ENCODE measurements at regions not wholly inside any gene's neighbourhood (a gene's known extent, or its start where the extent isn't known, plus 50 kb on each side); places are given as distances from the start of the nearest gene placed in this dataset.

GRCh38 chr12:24366514-24366913, 417.0 kb upstream of the SOX5 start:
- no peak for DNase-seq

More at GRCh38 chr12:24366514-24366913, 417.0 kb upstream of the SOX5 start:
- dilution Hi-C loops (cut with HindIII; ENCODE audit: low sequenced_read_pairs, unreplicated experiment) (no loop called here), in situ Hi-C loops (cut with MboI; ENCODE audit: low sequenced_read_pairs) (no loop called here), intact Hi-C loops (cut with micrococcal nuclease) (loop anchor here (5.0 kb wide), 1 partner anchor 231 kb away; no protein-coding TSS in a partner anchor)
- H3K4ac ChIP-seq (ENCODE audit: low read depth, low read length): no peak overlapping the region
- H3K4me2 ChIP-seq (ENCODE audit: low read depth, low read length): no peak overlapping the region
- no peaks in the 10 kb centered on the region for H3K36me3 ChIP-seq (ENCODE audit: control insufficient read depth, insufficient read depth, low read length)
- WGBS, 2 experiments (ENCODE audit: extremely low coverage in 2 of 2, insufficient read length in 1 of 2): no CpG with 5 or more reads among the region's 1 CpG
- ChIA-PET CTCF (no interaction called here), POLR2A (ENCODE audit: unreplicated experiment) (no interaction called here)
- no peak overlapping the region for H2AK5ac ChIP-seq (ENCODE audit: low read depth, low read length)
- no peak overlapping the region for H3K4me3 ChIP-seq (ENCODE audit: insufficient read depth, low read depth, low read length)
- no peaks in the 10 kb centered on the region for H4K20me1 ChIP-seq (ENCODE audit: insufficient read depth, low read length)
- no TSS peak for BruUV-seq (replicated peaks)
- H3K14ac ChIP-seq (replicated peaks; ENCODE audit: low read depth, low read length): no peak overlapping the region
- no peak overlapping the region for H2BK15ac ChIP-seq (ENCODE audit: low read depth, low read length)
- H4K5ac ChIP-seq (ENCODE audit: low read depth, low read length): no peak overlapping the region
- no peak overlapping the region for H2BK20ac ChIP-seq (ENCODE audit: low read depth, low read length)
- H4K8ac ChIP-seq (ENCODE audit: low read depth in 2 of 2, low read length in 2 of 2): no peak overlapping the region
- no peak overlapping the region for H3K23ac ChIP-seq (ENCODE audit: low read depth, low read length)
- H3K4me1 ChIP-seq (ENCODE audit: control insufficient read depth, insufficient read depth, low read length): peaks cover 4% of the 10 kb centered on the region; the same call in 1 of the 2 replicates
- H3K18ac ChIP-seq (ENCODE audit: low read depth, low read length): no peak overlapping the region
- no peaks in the 10 kb centered on the region for H3K27me3 ChIP-seq (ENCODE audit: control insufficient read depth, insufficient read depth, low read length)
- H2BK5ac ChIP-seq (ENCODE audit: low read depth, low read length, poor library complexity, severe bottlenecking): no peak overlapping the region
- no peaks in the 10 kb centered on the region for H3K9me3 ChIP-seq (ENCODE audit: control insufficient read depth, insufficient read depth, low read length)
- H3K9me1 ChIP-seq (ENCODE audit: insufficient read depth, low read length): peaks cover 4% of the 10 kb centered on the region
- ATAC-seq (ENCODE audit: low read depth): no peak
- H3K56ac ChIP-seq (ENCODE audit: extremely low read depth, insufficient read depth, low read length): no peak overlapping the region
- no peak overlapping the region for H2AFZ ChIP-seq (replicated peaks; ENCODE audit: low read length, poor library complexity)
- H3K9ac ChIP-seq (ENCODE audit: low read depth, low read length): no peak overlapping the region
- H2BK120ac ChIP-seq (ENCODE audit: low read depth, low read length): no peak overlapping the region
- H2AK9ac ChIP-seq (replicated peaks; ENCODE audit: low read depth, low read length, poor library complexity): no peak overlapping the region
- peaks cover 4 to 12% of the 10 kb centered on the region in 2 experiments; a peak in 2 of 4 replicates for H3K79me1 ChIP-seq (ENCODE audit: low read depth in 1 of 2, low read length in 2 of 2)
- no peak overlapping the region for H4K91ac ChIP-seq (ENCODE audit: insufficient read depth, low read depth, low read length)
- no peak overlapping the region for H3K27ac ChIP-seq (ENCODE audit: insufficient read depth, low read length)
- TF ChIP-seq, protein P1, sequence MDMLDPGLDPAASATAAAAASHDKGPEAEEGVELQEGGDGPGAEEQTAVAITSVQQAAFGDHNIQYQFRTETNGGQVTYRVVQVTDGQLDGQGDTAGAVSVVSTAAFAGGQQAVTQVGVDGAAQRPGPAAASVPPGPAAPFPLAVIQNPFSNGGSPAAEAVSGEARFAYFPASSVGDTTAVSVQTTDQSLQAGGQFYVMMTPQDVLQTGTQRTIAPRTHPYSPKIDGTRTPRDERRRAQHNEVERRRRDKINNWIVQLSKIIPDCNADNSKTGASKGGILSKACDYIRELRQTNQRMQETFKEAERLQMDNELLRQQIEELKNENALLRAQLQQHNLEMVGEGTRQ (IDR thresholded peaks at IDR 0.05; ENCODE audit: low read depth, low read length): no peak
- TF ChIP-seq, protein P2, sequence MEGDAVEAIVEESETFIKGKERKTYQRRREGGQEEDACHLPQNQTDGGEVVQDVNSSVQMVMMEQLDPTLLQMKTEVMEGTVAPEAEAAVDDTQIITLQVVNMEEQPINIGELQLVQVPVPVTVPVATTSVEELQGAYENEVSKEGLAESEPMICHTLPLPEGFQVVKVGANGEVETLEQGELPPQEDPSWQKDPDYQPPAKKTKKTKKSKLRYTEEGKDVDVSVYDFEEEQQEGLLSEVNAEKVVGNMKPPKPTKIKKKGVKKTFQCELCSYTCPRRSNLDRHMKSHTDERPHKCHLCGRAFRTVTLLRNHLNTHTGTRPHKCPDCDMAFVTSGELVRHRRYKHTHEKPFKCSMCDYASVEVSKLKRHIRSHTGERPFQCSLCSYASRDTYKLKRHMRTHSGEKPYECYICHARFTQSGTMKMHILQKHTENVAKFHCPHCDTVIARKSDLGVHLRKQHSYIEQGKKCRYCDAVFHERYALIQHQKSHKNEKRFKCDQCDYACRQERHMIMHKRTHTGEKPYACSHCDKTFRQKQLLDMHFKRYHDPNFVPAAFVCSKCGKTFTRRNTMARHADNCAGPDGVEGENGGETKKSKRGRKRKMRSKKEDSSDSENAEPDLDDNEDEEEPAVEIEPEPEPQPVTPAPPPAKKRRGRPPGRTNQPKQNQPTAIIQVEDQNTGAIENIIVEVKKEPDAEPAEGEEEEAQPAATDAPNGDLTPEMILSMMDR (conservative IDR thresholded peaks at IDR 0.05; ENCODE audit: low read depth, low read length): no peak
- TF ChIP-seq RFX5 (IDR thresholded peaks at IDR 0.05; ENCODE audit: low read depth, low read length) (no peak), RAD21 (IDR thresholded peaks at IDR 0.05; ENCODE audit: low read length) (no peak), MAFK (IDR thresholded peaks at IDR 0.05; ENCODE audit: low read depth, low read length) (no peak), NFE2L2 (IDR thresholded peaks at IDR 0.05; ENCODE audit: low read depth, low read length) (no peak), BHLHE40 (IDR thresholded peaks at IDR 0.05; ENCODE audit: low read depth, low read length) (no peak), CHD1 (IDR thresholded peaks at IDR 0.05; ENCODE audit: low read depth, low read length) (no peak), CEBPB (IDR thresholded peaks at IDR 0.05; ENCODE audit: low read depth, low read length) (no peak), RCOR1 (IDR thresholded peaks at IDR 0.05; ENCODE audit: insufficient replicate concordance, low read length) (no peak), POLR2A (IDR thresholded peaks at IDR 0.05; ENCODE audit: low read depth, low read length) (no peak), MAZ (IDR thresholded peaks at IDR 0.05; ENCODE audit: borderline replicate concordance, low read depth, low read length) (no peak), MXI1 (IDR thresholded peaks at IDR 0.05; ENCODE audit: borderline replicate concordance, low read depth, low read length) (no peak), SMC3 (IDR thresholded peaks at IDR 0.05; ENCODE audit: low read depth, low read length) (no peak), FOS (IDR thresholded peaks at IDR 0.05; ENCODE audit: low read depth, low read length) (no peak)
- TF ChIP-seq, protein P3, sequence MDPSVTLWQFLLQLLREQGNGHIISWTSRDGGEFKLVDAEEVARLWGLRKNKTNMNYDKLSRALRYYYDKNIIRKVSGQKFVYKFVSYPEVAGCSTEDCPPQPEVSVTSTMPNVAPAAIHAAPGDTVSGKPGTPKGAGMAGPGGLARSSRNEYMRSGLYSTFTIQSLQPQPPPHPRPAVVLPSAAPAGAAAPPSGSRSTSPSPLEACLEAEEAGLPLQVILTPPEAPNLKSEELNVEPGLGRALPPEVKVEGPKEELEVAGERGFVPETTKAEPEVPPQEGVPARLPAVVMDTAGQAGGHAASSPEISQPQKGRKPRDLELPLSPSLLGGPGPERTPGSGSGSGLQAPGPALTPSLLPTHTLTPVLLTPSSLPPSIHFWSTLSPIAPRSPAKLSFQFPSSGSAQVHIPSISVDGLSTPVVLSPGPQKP (IDR thresholded peaks at IDR 0.05; ENCODE audit: borderline replicate concordance, low read depth, low read length): no peak

Measured in IMR-90 (cell line).